Mucosa of rectum (tissue), 2 donors: ENCODE measurements at regions not wholly inside any gene's neighbourhood (a gene's known extent, or its start where the extent isn't known, plus 50 kb on each side); places are given as distances from the start of the nearest gene placed in this dataset.

Experiments
- H3K27ac ChIP-seq, 2 donors: one replicate each; pipeline ENCODE4 v1.7.0; 2013; ENCODE audit warnings: inconsistent platforms in 2 of 2, low read depth in 2 of 2, low read length in 2 of 2
- H3K27me3 ChIP-seq, 2 donors: one replicate each; pipeline ENCODE4 v1.7.0; 2013; ENCODE audit warnings: low read length in 2 of 2; ENCODE audit not compliant: control insufficient read depth in 2 of 2, insufficient read depth in 2 of 2
- H3K36me3 ChIP-seq, 2 donors: one replicate each; pipeline ENCODE4 v1.7.0; 2013; ENCODE audit warnings: low read length in 2 of 2; ENCODE audit not compliant: control insufficient read depth in 2 of 2, insufficient read depth in 2 of 2
- H3K4me1 ChIP-seq, 2 donors: one replicate each; pipeline ENCODE4 v1.7.0; 2013; ENCODE audit warnings: low read length in 2 of 2, mild to moderate bottlenecking in 1 of 2; ENCODE audit not compliant: control insufficient read depth in 2 of 2, insufficient read depth in 2 of 2
- H3K4me3 ChIP-seq, 2 donors: one replicate each; pipeline ENCODE4 v1.7.0; 2013; ENCODE audit warnings: low read length in 2 of 2
- H3K9ac ChIP-seq, 2 donors: one replicate each; pipeline ENCODE4 v1.7.0; 2013; ENCODE audit warnings: low read length in 2 of 2, low read depth in 1 of 2, mild to moderate bottlenecking in 1 of 2
- H3K9me3 ChIP-seq, 2 donors: one replicate each; pipeline ENCODE4 v1.7.0; 2013; ENCODE audit warnings: low read length in 2 of 2; ENCODE audit not compliant: control insufficient read depth in 2 of 2
- donor health status: healthy.
- donor health status: Normal muscosa, but diverticular disease.

GRCh38 chr13:39988351-39988750, 332.9 kb downstream of the COG6 start:
- Histone ChIP-seq H3K36me3 (no peaks in the 10 kb centered on the region), H3K27me3 (no peaks in the 10 kb centered on the region), H3K4me1 (no peaks in the 10 kb centered on the region), H3K4me3 (no peak overlapping the region), H3K27ac (no peak overlapping the region), H3K9me3 (no peaks in the 10 kb centered on the region), H3K9ac (no peak overlapping the region)

GRCh38 chr13:39998166-39998565, 342.7 kb downstream of the COG6 start:
- Histone ChIP-seq H3K27me3 (no peaks in the 10 kb centered on the region), H3K36me3 (no peaks in the 10 kb centered on the region), H3K9ac (no peak overlapping the region), H3K9me3 (no peaks in the 10 kb centered on the region), H3K4me3 (no peak overlapping the region), H3K4me1 (no peaks in the 10 kb centered on the region), H3K27ac (no peak overlapping the region)

- no peaks in the 10 kb centered on the region for H3K36me3 ChIP-seq
- no peaks in the 10 kb centered on the region for H3K4me1 ChIP-seq
- no peak overlapping the region for H3K4me3 ChIP-seq
- H3K27me3 ChIP-seq = no peaks in the 10 kb centered on the region
- H3K9me3 ChIP-seq = no peaks in the 10 kb centered on the region
- H3K9ac ChIP-seq = no peak overlapping the region
- H3K27ac ChIP-seq = no peak overlapping the region
Measured at GRCh38 chr13:40002016-40002415, 346.6 kb downstream of the COG6 start.

- Histone ChIP-seq H3K36me3 (no peaks in the 10 kb centered on the region), H3K9ac (no peak overlapping the region), H3K9me3 (no peaks in the 10 kb centered on the region), H3K27me3 (no peaks in the 10 kb centered on the region), H3K4me1 (no peaks in the 10 kb centered on the region), H3K27ac (no peak overlapping the region), H3K4me3 (no peak overlapping the region)
Measured at GRCh38 chr13:40013554-40013953, 358.1 kb downstream of the COG6 start.

- no peaks in the 10 kb centered on the region for H3K4me1 ChIP-seq
- no peak overlapping the region for H3K9ac ChIP-seq
- H3K4me3 ChIP-seq = no peak overlapping the region
- H3K36me3 ChIP-seq = no peaks in the 10 kb centered on the region
- no peak overlapping the region for H3K27ac ChIP-seq
- no peaks in the 10 kb centered on the region for H3K9me3 ChIP-seq
- H3K27me3 ChIP-seq = no peaks in the 10 kb centered on the region
Measured at GRCh38 chr13:40016953-40017660, 361.6 kb downstream of the COG6 start.

GRCh38 chr13:40017662-40018262, 362.3 kb downstream of the COG6 start:
- no peaks in the 10 kb centered on the region for H3K36me3 ChIP-seq
- H3K27me3 ChIP-seq = no peaks in the 10 kb centered on the region
- no peak overlapping the region for H3K27ac ChIP-seq
- no peak overlapping the region for H3K9ac ChIP-seq
- H3K4me1 ChIP-seq = no peaks in the 10 kb centered on the region
- no peak overlapping the region for H3K4me3 ChIP-seq
- H3K9me3 ChIP-seq = no peaks in the 10 kb centered on the region

GRCh38 chr13:40023595-40024203, 368.2 kb downstream of the COG6 start:
- no peak overlapping the region for H3K4me3 ChIP-seq
- no peak overlapping the region for H3K9ac ChIP-seq
- H3K9me3 ChIP-seq = no peaks in the 10 kb centered on the region
- no peaks in the 10 kb centered on the region for H3K27me3 ChIP-seq
- H3K4me1 ChIP-seq = no peaks in the 10 kb centered on the region
- no peaks in the 10 kb centered on the region for H3K36me3 ChIP-seq
- no peak overlapping the region for H3K27ac ChIP-seq

- Histone ChIP-seq H3K4me1 (no peaks in the 10 kb centered on the region), H3K27ac (no peak overlapping the region), H3K27me3 (no peaks in the 10 kb centered on the region), H3K9me3 (no peaks in the 10 kb centered on the region), H3K4me3 (no peak overlapping the region), H3K36me3 (no peaks in the 10 kb centered on the region), H3K9ac (no peak overlapping the region)
Measured at GRCh38 chr13:40024204-40024966, 368.9 kb downstream of the COG6 start.

- Histone ChIP-seq H3K27me3 (no peaks in the 10 kb centered on the region), H3K27ac (no peak overlapping the region), H3K36me3 (no peaks in the 10 kb centered on the region), H3K9me3 (no peaks in the 10 kb centered on the region), H3K4me3 (no peak overlapping the region), H3K9ac (no peak overlapping the region), H3K4me1 (no peaks in the 10 kb centered on the region)
Measured at GRCh38 chr13:40024967-40025714, 369.7 kb downstream of the COG6 start.
